ENCODE measurements at regions not wholly inside any gene's neighbourhood (a gene's known extent, or its start where the extent isn't known, plus 50 kb on each side); places are given as distances from the start of the nearest gene placed in this dataset.

GRCh38 chr4:20543131-20543530 is 157.1 kb upstream of the PACRGL start:
- CTCF ChIA-PET, result no interaction called here
- DNase-seq, result no peak
- H3K4me3 Mint-ChIP-seq, result no peak overlapping the region
- H3K27ac Mint-ChIP-seq, result no peak overlapping the region
- POLR2A ChIA-PET, result no interaction called here
- no peaks in the 10 kb centered on the region for H3K36me3 Mint-ChIP-seq (ENCODE audit: low read depth)
- no peaks in the 10 kb centered on the region for H3K27me3 Mint-ChIP-seq
- H3K9me3 Mint-ChIP-seq, result no peaks in the 10 kb centered on the region
- no peaks in the 10 kb centered on the region for H3K4me1 Mint-ChIP-seq

DNA sequence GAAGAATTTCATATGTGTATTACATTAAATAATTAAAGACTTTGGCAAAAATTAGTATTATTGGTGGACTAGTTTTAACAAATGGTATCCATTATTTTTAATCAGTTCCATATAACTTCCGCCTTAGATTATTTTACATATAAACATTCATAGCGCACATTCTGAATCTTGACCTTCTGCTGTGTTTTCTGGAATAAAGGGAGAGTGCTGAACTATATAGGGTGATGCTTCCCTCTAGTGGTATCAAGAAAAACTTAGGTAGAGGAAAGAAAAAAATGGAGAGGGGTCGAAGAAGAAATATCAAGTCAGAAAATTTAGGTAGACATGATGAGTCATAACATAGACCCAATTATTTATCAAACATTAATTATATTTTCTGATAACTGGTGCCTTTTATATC is 155.6 kb upstream of the PACRGL start:
- Mint-ChIP-seq H3K4me3 (no peak overlapping the region), H3K27me3 (no peaks in the 10 kb centered on the region), H3K9me3 (no peaks in the 10 kb centered on the region), H3K27ac (no peak overlapping the region), H3K36me3 (ENCODE audit: low read depth) (no peaks in the 10 kb centered on the region), H3K4me1 (no peaks in the 10 kb centered on the region)
- POLR2A ChIA-PET, result no interaction called here
- CTCF ChIA-PET, result no interaction called here
- DNase-seq, result no peak

DNA sequence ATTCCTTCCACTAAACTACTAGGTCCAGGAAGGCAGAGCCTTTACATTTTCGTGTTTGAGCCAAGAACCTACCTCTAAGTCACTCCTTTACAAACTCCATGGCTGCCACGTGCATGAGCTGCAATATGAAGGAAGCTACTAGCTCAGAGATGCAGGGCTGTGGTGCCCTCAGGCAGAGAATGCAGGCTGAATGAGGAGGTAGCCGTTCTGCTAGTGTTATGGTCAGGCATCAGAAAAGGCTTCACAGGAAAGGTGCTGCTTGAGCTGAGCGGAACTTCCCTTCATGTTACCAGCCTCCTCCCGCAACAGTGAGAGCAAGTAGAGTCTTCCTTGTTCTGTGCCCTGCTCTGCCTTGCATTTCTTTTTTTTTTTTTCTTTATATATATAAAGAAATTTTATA is 148.3 kb upstream of the PACRGL start:
- Mint-ChIP-seq H3K36me3 (ENCODE audit: low read depth) (no peaks in the 10 kb centered on the region), H3K27ac (no peak overlapping the region), H3K27me3 (no peaks in the 10 kb centered on the region), H3K4me3 (no peak overlapping the region), H3K4me1 (no peaks in the 10 kb centered on the region), H3K9me3 (no peaks in the 10 kb centered on the region)
- POLR2A ChIA-PET, result no interaction called here
- DNase-seq, result no peak
- CTCF ChIA-PET, result interaction anchor here (0.6 to 0.7 kb wide), 2 partner anchors 40 to 119 kb away, joined by 3 read pairs; no protein-coding TSS in a partner anchor

DNA sequence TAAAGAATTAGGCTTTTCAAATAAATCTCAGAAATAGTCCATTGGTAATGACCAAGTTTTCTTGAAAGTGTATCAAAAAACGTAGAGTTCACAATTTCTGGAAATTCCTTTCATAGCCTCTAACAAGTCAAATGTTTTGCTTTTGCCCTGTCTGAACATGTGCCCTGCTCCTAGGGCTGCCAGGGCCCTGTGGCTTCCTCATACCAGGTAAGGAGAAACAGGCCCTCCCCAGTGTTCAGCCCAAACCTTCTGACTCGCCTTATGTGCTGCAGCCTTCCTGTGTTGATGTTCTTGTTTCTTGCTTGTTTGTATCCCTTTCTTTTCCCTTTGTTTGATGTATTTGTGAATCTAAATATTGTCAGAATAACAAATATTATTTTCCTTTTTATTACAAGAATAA is 146.1 kb upstream of the PACRGL start:
- no peak for DNase-seq
- Mint-ChIP-seq H3K27ac (no peak overlapping the region), H3K9me3 (no peaks in the 10 kb centered on the region), H3K27me3 (no peaks in the 10 kb centered on the region), H3K36me3 (ENCODE audit: low read depth) (no peaks in the 10 kb centered on the region), H3K4me3 (no peak overlapping the region), H3K4me1 (no peaks in the 10 kb centered on the region)
- POLR2A ChIA-PET, result no interaction called here
- CTCF ChIA-PET, result no interaction called here

- no peaks in the 10 kb centered on the region for H3K4me1 Mint-ChIP-seq
- H3K4me3 Mint-ChIP-seq, result no peak overlapping the region
- POLR2A ChIA-PET, result no interaction called here
These were observed 135.1 kb upstream of the PACRGL start for GRCh38 chr4:20565075-20565721.

GRCh38 chr4:20570981-20571715 is 129.1 kb upstream of the PACRGL start:
- H3K27me3 Mint-ChIP-seq, result no peaks in the 10 kb centered on the region
- H3K4me3 Mint-ChIP-seq, result no peak overlapping the region
- no peak overlapping the region for H3K27ac Mint-ChIP-seq
- no peaks in the 10 kb centered on the region for H3K4me1 Mint-ChIP-seq
- no peaks in the 10 kb centered on the region for H3K36me3 Mint-ChIP-seq (ENCODE audit: low read depth)
- ChIA-PET CTCF (no interaction called here), POLR2A (no interaction called here)
- DNase-seq, result no peak
- no peaks in the 10 kb centered on the region for H3K9me3 Mint-ChIP-seq

More at GRCh38 chr4:20565075-20565721, 135.1 kb upstream of the PACRGL start:
- Mint-ChIP-seq H3K27me3 (no peaks in the 10 kb centered on the region), H3K36me3 (ENCODE audit: low read depth) (no peaks in the 10 kb centered on the region), H3K27ac (no peak overlapping the region), H3K9me3 (no peaks in the 10 kb centered on the region)
- CTCF ChIA-PET, result no interaction called here
- no peak for DNase-seq

DNA sequence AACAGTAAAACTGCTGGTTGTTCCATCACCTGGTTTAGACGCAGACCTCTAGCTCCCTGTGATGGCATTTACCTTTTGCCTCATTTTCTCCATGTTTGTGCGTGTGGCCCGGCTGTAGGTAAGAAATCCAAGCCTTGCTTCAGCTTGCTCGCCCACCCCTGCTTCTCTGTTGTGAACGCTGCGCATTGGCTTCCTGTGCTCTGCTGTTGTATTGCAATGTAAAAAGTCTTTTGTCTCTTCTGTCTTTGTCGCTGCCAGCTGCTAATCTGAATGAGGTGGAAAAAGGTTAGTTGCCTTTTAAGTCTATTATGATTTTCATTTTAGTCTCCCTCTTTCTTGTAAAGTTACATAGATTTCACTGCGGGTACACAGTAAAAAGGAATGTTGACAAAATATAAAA is 127.3 kb upstream of the PACRGL start:
- Mint-ChIP-seq H3K9me3 (no peaks in the 10 kb centered on the region), H3K36me3 (ENCODE audit: low read depth) (no peaks in the 10 kb centered on the region), H3K27me3 (no peaks in the 10 kb centered on the region), H3K27ac (no peak overlapping the region), H3K4me3 (no peak overlapping the region), H3K4me1 (no peaks in the 10 kb centered on the region)
- ChIA-PET CTCF (no interaction called here), POLR2A (no interaction called here)
- DNase-seq, result no peak

DNA sequence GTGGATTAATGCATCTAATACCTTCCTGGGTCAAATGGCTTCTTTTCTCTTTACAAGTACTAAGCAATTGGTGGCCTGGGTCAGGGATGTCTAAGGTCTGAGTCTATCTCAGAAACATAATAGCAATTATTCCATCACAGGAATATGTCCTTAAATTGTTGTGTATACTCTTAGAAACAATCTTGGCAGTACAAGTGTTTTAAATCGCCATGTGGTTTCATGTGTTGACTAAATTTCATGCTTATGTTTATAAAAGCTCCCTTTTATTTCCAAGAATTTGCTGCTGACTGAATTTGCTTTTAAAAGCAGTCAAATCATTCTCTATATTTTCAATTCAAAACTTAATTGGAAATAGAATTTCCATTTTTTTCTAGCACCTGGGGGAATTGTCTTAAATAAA is 125.3 kb upstream of the PACRGL start:
- Mint-ChIP-seq H3K27me3 (no peaks in the 10 kb centered on the region), H3K36me3 (ENCODE audit: low read depth) (no peaks in the 10 kb centered on the region), H3K4me3 (no peak overlapping the region), H3K9me3 (no peaks in the 10 kb centered on the region), H3K27ac (no peak overlapping the region), H3K4me1 (no peaks in the 10 kb centered on the region)
- ChIA-PET CTCF (no interaction called here), POLR2A (no interaction called here)
- DNase-seq, result no peak

GRCh38 chr4:20575486-20575885 is 124.8 kb upstream of the PACRGL start:
- no peak for DNase-seq
- Mint-ChIP-seq H3K27ac (no peak overlapping the region), H3K27me3 (no peaks in the 10 kb centered on the region), H3K4me1 (no peaks in the 10 kb centered on the region), H3K36me3 (ENCODE audit: low read depth) (no peaks in the 10 kb centered on the region), H3K4me3 (no peak overlapping the region), H3K9me3 (no peaks in the 10 kb centered on the region)
- POLR2A ChIA-PET, result no interaction called here
- CTCF ChIA-PET, result no interaction called here

DNA sequence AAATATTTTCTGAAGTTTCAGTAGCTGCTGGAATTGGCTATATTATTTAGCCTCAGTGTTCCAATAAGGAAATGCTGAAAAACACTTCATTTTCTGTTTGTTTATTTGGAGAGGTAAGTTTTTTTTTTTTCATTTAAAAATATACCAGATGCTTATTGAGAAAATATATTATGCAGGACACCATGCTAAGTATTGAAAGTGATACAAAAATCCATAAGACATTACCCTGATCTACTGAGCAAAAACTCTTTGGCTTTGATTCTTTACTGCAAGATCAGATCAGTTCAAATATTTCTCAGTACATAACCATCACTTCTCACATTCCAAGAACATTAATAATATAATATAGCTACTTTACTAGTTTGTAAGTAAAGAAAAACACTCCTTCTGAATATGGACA is 123.4 kb upstream of the PACRGL start:
- H3K36me3 Mint-ChIP-seq (ENCODE audit: low read depth), result no peaks in the 10 kb centered on the region
- no peak for DNase-seq
- H3K4me1 Mint-ChIP-seq, result no peaks in the 10 kb centered on the region
- no peak overlapping the region for H3K4me3 Mint-ChIP-seq
- H3K9me3 Mint-ChIP-seq, result no peaks in the 10 kb centered on the region
- POLR2A ChIA-PET, result no interaction called here
- H3K27me3 Mint-ChIP-seq, result no peaks in the 10 kb centered on the region
- CTCF ChIA-PET, result no interaction called here
- H3K27ac Mint-ChIP-seq, result no peak overlapping the region

- H3K27ac Mint-ChIP-seq, result no peak overlapping the region
These were observed 122.6 kb upstream of the PACRGL start for GRCh38 chr4:20577702-20578101.

DNA sequence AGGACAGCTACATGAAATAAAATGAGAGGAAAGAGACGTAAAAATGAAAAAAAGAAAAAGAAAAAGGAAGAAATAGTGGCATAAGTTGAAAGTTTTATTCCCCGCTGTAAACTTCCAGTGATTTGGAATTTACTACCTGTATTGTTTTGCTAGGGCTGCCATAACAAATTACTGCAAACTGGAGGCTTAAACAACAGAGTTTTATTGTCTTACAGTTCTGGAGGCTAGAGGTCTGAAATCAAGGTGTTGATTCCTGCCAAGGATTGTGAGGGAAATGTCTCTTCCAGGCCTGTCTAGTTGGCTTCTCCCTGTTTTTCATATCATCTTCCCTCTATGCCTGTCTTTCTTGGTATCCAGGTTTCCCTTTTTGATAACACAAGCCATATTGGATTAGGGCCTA is 119.4 kb upstream of the PACRGL start:
- Mint-ChIP-seq H3K27ac (no peak overlapping the region), H3K36me3 (ENCODE audit: low read depth) (no peaks in the 10 kb centered on the region), H3K4me1 (no peaks in the 10 kb centered on the region), H3K27me3 (no peaks in the 10 kb centered on the region), H3K4me3 (no peak overlapping the region), H3K9me3 (no peaks in the 10 kb centered on the region)
- no peak for DNase-seq
- POLR2A ChIA-PET, result interaction anchor here (0.6 kb wide), 1 partner anchor 148 kb away, joined by 3 read pairs; no protein-coding TSS in a partner anchor
- CTCF ChIA-PET, result no interaction called here

More at GRCh38 chr4:20577702-20578101, 122.6 kb upstream of the PACRGL start:
- Mint-ChIP-seq H3K4me1 (no peaks in the 10 kb centered on the region), H3K4me3 (no peak overlapping the region), H3K36me3 (ENCODE audit: low read depth) (no peaks in the 10 kb centered on the region), H3K27me3 (no peaks in the 10 kb centered on the region), H3K9me3 (no peaks in the 10 kb centered on the region)
- DNase-seq, result no peak
- CTCF ChIA-PET, result no interaction called here
- POLR2A ChIA-PET, result no interaction called here

DNA sequence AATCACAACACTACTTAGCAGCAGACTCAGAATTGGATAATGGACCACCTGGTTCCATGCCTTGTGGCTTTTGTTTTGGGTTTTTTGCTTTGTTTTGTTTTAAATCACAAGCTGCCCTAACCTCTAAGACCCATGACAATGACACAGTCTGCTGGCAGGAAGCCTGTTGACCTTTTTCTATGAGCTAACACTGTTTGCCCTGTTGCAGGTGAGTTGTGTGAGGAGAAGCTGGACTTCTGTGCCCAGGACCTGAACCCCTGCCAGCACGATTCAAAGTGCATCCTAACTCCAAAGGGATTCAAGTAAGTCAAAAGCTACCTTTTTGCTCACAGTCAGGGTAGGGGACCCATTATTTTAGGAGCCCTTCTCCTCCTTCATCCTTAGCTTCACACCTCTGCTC is 110.8 kb upstream of the PACRGL start:
- DNase-seq, result no peak
- Mint-ChIP-seq H3K27ac (no peak overlapping the region), H3K4me1 (no peaks in the 10 kb centered on the region), H3K36me3 (ENCODE audit: low read depth) (no peaks in the 10 kb centered on the region), H3K27me3 (no peaks in the 10 kb centered on the region), H3K9me3 (no peaks in the 10 kb centered on the region), H3K4me3 (no peak overlapping the region)
- ChIA-PET POLR2A (no interaction called here), CTCF (no interaction called here)

DNA sequence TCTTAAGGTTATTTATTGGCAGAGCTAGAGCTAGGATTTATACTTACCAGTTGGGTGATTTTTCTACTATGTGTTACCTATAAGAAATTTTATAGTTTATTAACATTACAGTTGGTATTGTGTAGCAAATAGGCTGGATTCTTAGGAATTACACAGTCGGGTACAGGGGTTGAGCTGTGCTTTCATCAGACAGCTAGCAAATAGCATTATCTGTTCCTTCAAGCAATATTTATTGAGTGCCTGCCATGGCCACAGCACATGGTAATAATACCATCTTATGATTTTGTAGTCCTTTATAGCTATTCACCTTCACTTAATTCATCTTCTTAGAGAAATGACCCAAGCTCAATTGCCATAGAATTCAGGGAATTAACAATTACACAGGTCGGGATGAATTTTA is 109.4 kb upstream of the PACRGL start:
- ChIA-PET POLR2A (no interaction called here), CTCF (interaction anchor here (0.6 kb wide), 1 partner anchor 88 kb away, joined by 5 read pairs; no protein-coding TSS in a partner anchor)
- Mint-ChIP-seq H3K27me3 (no peaks in the 10 kb centered on the region), H3K4me3 (no peak overlapping the region), H3K9me3 (no peaks in the 10 kb centered on the region), H3K4me1 (no peaks in the 10 kb centered on the region), H3K36me3 (ENCODE audit: low read depth) (no peaks in the 10 kb centered on the region), H3K27ac (no peak overlapping the region)
- no peak for DNase-seq

All from activated CD4-positive, alpha-beta T cell treated with anti-CD3 and anti-CD28 coated beads, Interleukin-2, amount 10 ng/mL, durations not matched to agents 7 days and 5 days (primary cell).